Keratinocyte (primary cell): ENCODE measurements at regions not wholly inside any gene's neighbourhood (a gene's known extent, or its start where the extent isn't known, plus 50 kb on each side); places are given as distances from the start of the nearest gene placed in this dataset.

Experiments used
- DNase-seq: peaks from one replicate; pipeline ENCODE4 v3.0.0-alpha.2; 2011; ENCODE audit warnings: low read depth, missing footprints, low spot score
- FAIRE-seq: peaks from 2 replicates; lab custom pipeline; 2011; peaks lifted over from hg19 to GRCh38; lab: Jason Lieb, UNC
- H2AFZ ChIP-seq: 2 replicates; pipeline ENCODE4 v1.6.0; 2012; ENCODE audit warnings: low read length, control low read depth, inconsistent platforms; ENCODE audit not compliant: control insufficient read depth
- H3K27ac ChIP-seq: 2 replicates; pipeline ENCODE4 v1.5.1; 2011; ENCODE audit warnings: low read length; ENCODE audit not compliant: control insufficient read depth, insufficient read depth
- H3K27me3 ChIP-seq: 3 replicates; pipeline ENCODE4 v1.6.0; 2011; ENCODE audit warnings: low read length; ENCODE audit not compliant: control insufficient read depth, insufficient read depth; ENCODE audit errors: extremely low read depth
- H3K36me3 ChIP-seq, 2 experiments: 2 replicates in 1 of 2; 3 replicates in 1 of 2; pipeline ENCODE4 v1.5.1; 2011; ENCODE audit warnings: low read length in 2 of 2, mild to moderate bottlenecking in 1 of 2; ENCODE audit not compliant: control insufficient read depth in 2 of 2, insufficient read depth in 2 of 2; ENCODE audit errors: extremely low read depth in 1 of 2
- H3K4me1 ChIP-seq: 3 replicates; pipeline ENCODE4 v1.5.1; 2011; ENCODE audit warnings: low read length; ENCODE audit not compliant: control insufficient read depth, insufficient read depth; ENCODE audit errors: extremely low read depth
- H3K4me2 ChIP-seq: 3 replicates; pipeline ENCODE4 v1.6.0; 2011; ENCODE audit warnings: low read depth, low read length; ENCODE audit not compliant: control insufficient read depth, insufficient read depth; ENCODE audit errors: extremely low read depth
- H3K4me3 ChIP-seq, 3 experiments: fragments of 200-600 bp in 1 of 3; sonication (generic) in 1 of 3; 2 replicates in 2 of 3; 3 replicates in 1 of 3; pipeline ENCODE4 v1.5.1; 2011 to 2016; ENCODE audit warnings: low read length in 3 of 3, mild to moderate bottlenecking in 3 of 3, control low read depth in 2 of 3, inconsistent platforms in 1 of 3, low read depth in 1 of 3, mixed read lengths in 1 of 3, mixed run types in 1 of 3, moderate library complexity in 1 of 3; ENCODE audit not compliant: control insufficient read depth in 2 of 3, insufficient read depth in 2 of 3; ENCODE audit errors: extremely low read depth in 1 of 3
- H3K79me2 ChIP-seq: 2 replicates; pipeline ENCODE4 v1.6.0; 2012; ENCODE audit warnings: low read length; ENCODE audit not compliant: control insufficient read depth, insufficient read depth
- H3K9ac ChIP-seq: 3 replicates; pipeline ENCODE4 v1.6.0; 2011; ENCODE audit warnings: low read length; ENCODE audit not compliant: control insufficient read depth, insufficient read depth; ENCODE audit errors: extremely low read depth
- H3K9me1 ChIP-seq: 3 replicates; pipeline ENCODE4 v1.6.0; 2011; ENCODE audit warnings: low read length; ENCODE audit not compliant: control insufficient read depth, insufficient read depth; ENCODE audit errors: extremely low read depth
- H3K9me3 ChIP-seq: 2 replicates; pipeline ENCODE4 v1.5.1; 2012; ENCODE audit warnings: low read depth, low read length; ENCODE audit not compliant: control insufficient read depth
- H4K20me1 ChIP-seq: 3 replicates; pipeline ENCODE4 v1.6.0; 2011; ENCODE audit warnings: low read length; ENCODE audit not compliant: control insufficient read depth, insufficient read depth; ENCODE audit errors: extremely low read depth
- CTCF ChIP-seq, 3 experiments: IDR thresholded peaks in 1 of 3; conservative IDR thresholded peaks in 1 of 3; optimal IDR thresholded peaks in 1 of 3; 2 replicates in 2 of 3; 3 replicates in 1 of 3; pipeline versions ENCODE3 to v1.5.1; 2011; ENCODE audit warnings: low read length in 3 of 3, mild to moderate bottlenecking in 3 of 3, moderate library complexity in 2 of 3, control low read depth in 1 of 3, inconsistent platforms in 1 of 3; ENCODE audit not compliant: insufficient read depth in 2 of 3; ENCODE audit errors: extremely low read depth in 1 of 3
- EZH2 ChIP-seq: IDR thresholded peaks from one replicate; pipeline ENCODE4 v1.6.1; 2012; ENCODE audit warnings: inconsistent platforms, mild to moderate bottlenecking, low read length, moderate library complexity
- dilution Hi-C: fragments of 300-500 bp; cut with MboI; formaldehyde crosslinking; loops from one replicate; pipeline ENCODE4 v1.7.0; 2020; ENCODE audit warnings: low sequenced_read_pairs; ENCODE audit not compliant: extremely low pct_ligation_motif_present

GRCh38 chr4:24372341-24372740, 212.0 kb downstream of the DHX15 start:
- DNase-seq, result no peak
- Histone ChIP-seq H3K79me2 (no peaks in the 10 kb centered on the region), H3K27me3 (no peaks in the 10 kb centered on the region), H3K9ac (no peak overlapping the region), H3K4me3 (no peak overlapping the region), H3K9me3 (no peaks in the 10 kb centered on the region), H3K4me1 (no peaks in the 10 kb centered on the region), H3K9me1 (no peaks in the 10 kb centered on the region), H3K4me2 (no peak overlapping the region), H3K36me3 (no peaks in the 10 kb centered on the region), H2AFZ (no peak overlapping the region), H3K27ac (no peak overlapping the region), H4K20me1 (no peaks in the 10 kb centered on the region)
- FAIRE-seq, result no peak
- TF ChIP-seq EZH2 (no peak), CTCF (optimal IDR thresholded peaks at IDR 0.05 in 1 of 3, IDR thresholded peaks at IDR 0.05 in 1 of 3, conservative IDR thresholded peaks at IDR 0.05 in 1 of 3; ENCODE audit: extremely low read depth in 1 of 3, insufficient read depth in 2 of 3, low read length in 3 of 3) (no peak)
- dilution Hi-C loops, result no loop called here

GRCh38 chr4:24370421-24370820, 213.9 kb downstream of the DHX15 start:
- Histone ChIP-seq H3K4me3 (no peak overlapping the region), H3K27me3 (no peaks in the 10 kb centered on the region), H4K20me1 (no peaks in the 10 kb centered on the region), H2AFZ (no peak overlapping the region), H3K9ac (no peak overlapping the region), H3K9me1 (no peaks in the 10 kb centered on the region), H3K27ac (no peak overlapping the region), H3K4me1 (no peaks in the 10 kb centered on the region), H3K4me2 (no peak overlapping the region), H3K36me3 (no peaks in the 10 kb centered on the region), H3K79me2 (no peaks in the 10 kb centered on the region), H3K9me3 (no peaks in the 10 kb centered on the region)
- TF ChIP-seq CTCF (optimal IDR thresholded peaks at IDR 0.05 in 1 of 3, IDR thresholded peaks at IDR 0.05 in 1 of 3, conservative IDR thresholded peaks at IDR 0.05 in 1 of 3; ENCODE audit: extremely low read depth in 1 of 3, insufficient read depth in 2 of 3, low read length in 3 of 3), result no peak
- TF ChIP-seq EZH2, result no peak
- FAIRE-seq (no peak), DNase-seq (no peak)
- dilution Hi-C loops, result no loop called here
